HepG2 (cell line): ENCODE measurements at regions not wholly inside any gene's neighbourhood (a gene's known extent, or its start where the extent isn't known, plus 50 kb on each side); places are given as distances from the start of the nearest gene placed in this dataset.

Experiments used
- ASH2L ChIP-seq: fragments of 300-600, 200-600 bp; sonication (generic); IDR thresholded peaks from 2 replicates; pipeline ENCODE4 v1.7.0; 2017; ENCODE audit warnings: low read depth, mild to moderate bottlenecking, moderate library complexity, mixed read lengths, low read length; ENCODE audit not compliant: insufficient read length
- ELF4 ChIP-seq: sonication (generic); formaldehyde crosslinking; IDR thresholded peaks from 2 replicates; pipeline ENCODE4 v1.5.0; 2020; ENCODE audit warnings: missing genetic modification reagents, mild to moderate bottlenecking, moderate library complexity, borderline replicate concordance
- GTF2F1 ChIP-seq: fragments of 150-350 bp; IDR thresholded peaks from 2 replicates; pipeline ENCODE4 v1.6.1; 2014; ENCODE audit warnings: low read length
- JDP2 ChIP-seq: sonication (generic); formaldehyde crosslinking; IDR thresholded peaks from 2 replicates; pipeline ENCODE4 v1.8.1; 2022; ENCODE audit warnings: missing genetic modification reagents, borderline replicate concordance
- KDM1A ChIP-seq: IDR thresholded peaks from 2 replicates; pipeline ENCODE4 v1.6.1; 2016; ENCODE audit warnings: missing compliant biosample characterization
- POLR2A ChIP-seq, 2 experiments: IDR thresholded peaks; 2 replicates each; pipeline ENCODE4 v1.6.1; 2011; ENCODE audit warnings: low read depth in 2 of 2, low read length in 2 of 2, mild to moderate bottlenecking in 1 of 2, moderate library complexity in 1 of 2; ENCODE audit not compliant: insufficient read depth in 1 of 2
- RAD21 ChIP-seq: fragments of 450-650 bp; formaldehyde crosslinking; IDR thresholded peaks from 2 replicates; pipeline ENCODE4 v1.5.0; 2020; ENCODE audit warnings: mild to moderate bottlenecking
- SMARCC2 ChIP-seq: fragments of 450-650 bp; IDR thresholded peaks from 2 replicates; pipeline ENCODE4 v1.6.1; 2017; ENCODE audit warnings: antibody characterized with exemption, mild to moderate bottlenecking
- SOX6 ChIP-seq, 2 experiments: fragments of 450-650 bp in 1 of 2; sonication (generic) in 1 of 2; formaldehyde crosslinking in 1 of 2; IDR thresholded peaks; 2 replicates each; pipeline versions ENCODE4 v1.4.0 to v1.6.1; 2017 to 2020; ENCODE audit warnings: antibody characterized with exemption in 1 of 2, mild to moderate bottlenecking in 1 of 2, missing genetic modification reagents in 1 of 2
- SRSF9 ChIP-seq: fragments of 200-400 bp; formaldehyde crosslinking; IDR thresholded peaks from 2 replicates; pipeline ENCODE4 v1.6.1; 2018; ENCODE audit warnings: borderline replicate concordance, mild to moderate bottlenecking, low read depth, low read length; ENCODE audit not compliant: insufficient read depth, poor library complexity, severe bottlenecking
- TF ChIP-seq, protein P1 (sequence below): sonication (generic); formaldehyde crosslinking; IDR thresholded peaks from 2 replicates; pipeline ENCODE4 v1.4.0; 2020; ENCODE audit warnings: missing genetic modification reagents
- TF ChIP-seq, protein P2 (sequence below): sonication (generic); formaldehyde crosslinking; IDR thresholded peaks from 2 replicates; pipeline ENCODE4 v1.8.0; 2022; ENCODE audit warnings: mild to moderate bottlenecking, missing genetic modification reagents; ENCODE audit not compliant: insufficient replicate concordance
- TF ChIP-seq, protein P3 (sequence below): sonication (generic); formaldehyde crosslinking; IDR thresholded peaks from 2 replicates; pipeline ENCODE4 v1.8.0; 2022; ENCODE audit warnings: missing genetic modification reagents, mild to moderate bottlenecking, borderline replicate concordance
- TF ChIP-seq, protein P4 (sequence below): sonication (generic); formaldehyde crosslinking; IDR thresholded peaks from 2 replicates; pipeline ENCODE4 v1.5.0; 2020; ENCODE audit warnings: mild to moderate bottlenecking, missing genetic modification reagents, moderate library complexity

DNA sequence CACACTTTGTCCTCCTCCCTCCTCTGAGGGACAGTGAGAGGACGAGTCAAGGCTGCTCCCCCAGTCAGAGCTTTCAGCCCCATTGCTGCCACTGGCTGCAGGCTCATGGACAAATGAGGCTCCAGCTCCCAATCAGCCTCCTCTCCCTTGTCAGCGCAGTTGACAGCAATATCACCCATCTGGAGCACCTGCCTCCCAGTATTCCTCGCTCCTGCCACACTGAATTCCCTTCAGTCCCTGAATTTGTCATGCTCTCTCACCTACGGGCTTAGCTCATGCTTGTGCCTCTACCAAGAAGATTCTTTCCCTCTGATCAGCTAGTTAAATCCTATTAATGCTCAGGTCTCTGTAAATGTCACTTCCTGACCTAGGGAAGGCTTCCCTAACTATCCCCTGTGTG lies 54.4 kb upstream of the SYT6 start:
- TF ChIP-seq, protein P1, sequence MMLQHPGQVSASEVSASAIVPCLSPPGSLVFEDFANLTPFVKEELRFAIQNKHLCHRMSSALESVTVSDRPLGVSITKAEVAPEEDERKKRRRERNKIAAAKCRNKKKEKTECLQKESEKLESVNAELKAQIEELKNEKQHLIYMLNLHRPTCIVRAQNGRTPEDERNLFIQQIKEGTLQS (CRISPR knock-in tag) = no peak
- TF ChIP-seq ASH2L = no peak
- TF ChIP-seq POLR2A (IDR thresholded peaks at IDR 0.05; ENCODE audit: insufficient read depth in 1 of 2, low read depth in 2 of 2, low read length in 2 of 2) = no peak
- TF ChIP-seq KDM1A (CRISPR knock-in tag) = no peak
- no peak for TF ChIP-seq JDP2 (CRISPR knock-in tag)
- TF ChIP-seq SMARCC2 = no peak
- TF ChIP-seq, protein P2, sequence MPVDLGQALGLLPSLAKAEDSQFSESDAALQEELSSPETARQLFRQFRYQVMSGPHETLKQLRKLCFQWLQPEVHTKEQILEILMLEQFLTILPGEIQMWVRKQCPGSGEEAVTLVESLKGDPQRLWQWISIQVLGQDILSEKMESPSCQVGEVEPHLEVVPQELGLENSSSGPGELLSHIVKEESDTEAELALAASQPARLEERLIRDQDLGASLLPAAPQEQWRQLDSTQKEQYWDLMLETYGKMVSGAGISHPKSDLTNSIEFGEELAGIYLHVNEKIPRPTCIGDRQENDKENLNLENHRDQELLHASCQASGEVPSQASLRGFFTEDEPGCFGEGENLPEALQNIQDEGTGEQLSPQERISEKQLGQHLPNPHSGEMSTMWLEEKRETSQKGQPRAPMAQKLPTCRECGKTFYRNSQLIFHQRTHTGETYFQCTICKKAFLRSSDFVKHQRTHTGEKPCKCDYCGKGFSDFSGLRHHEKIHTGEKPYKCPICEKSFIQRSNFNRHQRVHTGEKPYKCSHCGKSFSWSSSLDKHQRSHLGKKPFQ (CRISPR knock-in tag) = no peak
- no peak for TF ChIP-seq SOX6 (IDR thresholded peaks at IDR 0.05)
- TF ChIP-seq SOX6 (CRISPR knock-in tag; IDR thresholded peaks at IDR 0.05) = no peak
- no peak for TF ChIP-seq GTF2F1
- no peak for TF ChIP-seq ELF4 (CRISPR knock-in tag)
- no peak for TF ChIP-seq RAD21 (CRISPR knock-in tag)
- TF ChIP-seq, protein P3, sequence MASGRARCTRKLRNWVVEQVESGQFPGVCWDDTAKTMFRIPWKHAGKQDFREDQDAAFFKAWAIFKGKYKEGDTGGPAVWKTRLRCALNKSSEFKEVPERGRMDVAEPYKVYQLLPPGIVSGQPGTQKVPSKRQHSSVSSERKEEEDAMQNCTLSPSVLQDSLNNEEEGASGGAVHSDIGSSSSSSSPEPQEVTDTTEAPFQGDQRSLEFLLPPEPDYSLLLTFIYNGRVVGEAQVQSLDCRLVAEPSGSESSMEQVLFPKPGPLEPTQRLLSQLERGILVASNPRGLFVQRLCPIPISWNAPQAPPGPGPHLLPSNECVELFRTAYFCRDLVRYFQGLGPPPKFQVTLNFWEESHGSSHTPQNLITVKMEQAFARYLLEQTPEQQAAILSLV (CRISPR knock-in tag) = no peak
- TF ChIP-seq, protein P4, sequence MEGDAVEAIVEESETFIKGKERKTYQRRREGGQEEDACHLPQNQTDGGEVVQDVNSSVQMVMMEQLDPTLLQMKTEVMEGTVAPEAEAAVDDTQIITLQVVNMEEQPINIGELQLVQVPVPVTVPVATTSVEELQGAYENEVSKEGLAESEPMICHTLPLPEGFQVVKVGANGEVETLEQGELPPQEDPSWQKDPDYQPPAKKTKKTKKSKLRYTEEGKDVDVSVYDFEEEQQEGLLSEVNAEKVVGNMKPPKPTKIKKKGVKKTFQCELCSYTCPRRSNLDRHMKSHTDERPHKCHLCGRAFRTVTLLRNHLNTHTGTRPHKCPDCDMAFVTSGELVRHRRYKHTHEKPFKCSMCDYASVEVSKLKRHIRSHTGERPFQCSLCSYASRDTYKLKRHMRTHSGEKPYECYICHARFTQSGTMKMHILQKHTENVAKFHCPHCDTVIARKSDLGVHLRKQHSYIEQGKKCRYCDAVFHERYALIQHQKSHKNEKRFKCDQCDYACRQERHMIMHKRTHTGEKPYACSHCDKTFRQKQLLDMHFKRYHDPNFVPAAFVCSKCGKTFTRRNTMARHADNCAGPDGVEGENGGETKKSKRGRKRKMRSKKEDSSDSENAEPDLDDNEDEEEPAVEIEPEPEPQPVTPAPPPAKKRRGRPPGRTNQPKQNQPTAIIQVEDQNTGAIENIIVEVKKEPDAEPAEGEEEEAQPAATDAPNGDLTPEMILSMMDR = no peak
- TF ChIP-seq SRSF9 = no peak
